Parathyroid adenoma (tissue), 2 donors: ENCODE measurements at regions not wholly inside any gene's neighbourhood (a gene's known extent, or its start where the extent isn't known, plus 50 kb on each side); places are given as distances from the start of the nearest gene placed in this dataset.

ENCODE experiments used
- H2AFZ ChIP-seq: fragments of 300-600 bp; sonication (generic); one replicate; pipeline ENCODE4 v1.7.0; 2017; ENCODE audit warnings: antibody characterized with exemption, mild to moderate bottlenecking
- H3K27ac ChIP-seq: fragments of 300-600 bp; sonication (generic); one replicate; pipeline ENCODE4 v1.7.0; 2017
- H3K27me3 ChIP-seq: fragments of 300-600 bp; sonication (generic); one replicate; pipeline ENCODE4 v1.7.0; 2017; ENCODE audit warnings: low read length; ENCODE audit not compliant: control insufficient read depth, insufficient read depth
- H3K36me3 ChIP-seq: fragments of 300-600 bp; sonication (generic); one replicate; pipeline ENCODE4 v1.7.0; 2017; ENCODE audit warnings: low read length; ENCODE audit not compliant: control insufficient read depth, insufficient read depth
- H3K4me1 ChIP-seq: fragments of 300-600 bp; sonication (generic); one replicate; pipeline ENCODE4 v1.7.0; 2017; ENCODE audit warnings: control low read depth
- H3K4me2 ChIP-seq: fragments of 300-600 bp; sonication (generic); one replicate; pipeline ENCODE4 v1.7.0; 2017; ENCODE audit warnings: low read length
- H3K4me3 ChIP-seq: fragments of 300-600 bp; sonication (generic); one replicate; pipeline ENCODE4 v1.7.0; 2017; ENCODE audit warnings: low read depth, low read length
- H3K79me2 ChIP-seq: fragments of 300-600 bp; sonication (generic); one replicate; pipeline ENCODE4 v1.7.0; 2017; ENCODE audit warnings: control low read depth
- H3K9ac ChIP-seq: fragments of 300-600 bp; sonication (generic); one replicate; pipeline ENCODE4 v1.7.0; 2017; ENCODE audit warnings: mild to moderate bottlenecking
- H3K9me3 ChIP-seq: fragments of 300-600 bp; sonication (generic); one replicate; pipeline ENCODE4 v1.7.0; 2017; ENCODE audit warnings: low read length; ENCODE audit not compliant: control insufficient read depth
- CTCF ChIP-seq: fragments of 300-600 bp; sonication (generic); IDR thresholded peaks from one replicate; pipeline ENCODE4 v1.7.0; 2017; ENCODE audit warnings: antibody characterized with exemption, mild to moderate bottlenecking
- donor health status: primary hyperparathyroidism.

GRCh38 chr6:76382201-76382600 is 309.7 kb upstream of the IMPG1 start:
- Histone ChIP-seq H3K4me3 (no peak overlapping the region), H3K79me2 (no peaks in the 10 kb centered on the region)
- TF ChIP-seq CTCF = no peak

GRCh38 chr6:76381612-76382011 is 309.1 kb upstream of the IMPG1 start:
- H3K4me2 ChIP-seq = no peak overlapping the region
- no peaks in the 10 kb centered on the region for H3K36me3 ChIP-seq
- TF ChIP-seq CTCF = no peak
- H3K4me1 ChIP-seq = no peaks in the 10 kb centered on the region
- no peak overlapping the region for H3K9ac ChIP-seq
- H2AFZ ChIP-seq = no peak overlapping the region
- no peaks in the 10 kb centered on the region for H3K9me3 ChIP-seq
- no peaks in the 10 kb centered on the region for H3K27me3 ChIP-seq
- no peak overlapping the region for H3K27ac ChIP-seq
- H3K79me2 ChIP-seq = no peaks in the 10 kb centered on the region
- H3K4me3 ChIP-seq = no peak overlapping the region

More at GRCh38 chr6:76382201-76382600, 309.7 kb upstream of the IMPG1 start:
- H3K36me3 ChIP-seq = no peaks in the 10 kb centered on the region
- no peaks in the 10 kb centered on the region for H3K4me1 ChIP-seq
- no peaks in the 10 kb centered on the region for H3K27me3 ChIP-seq
- H3K27ac ChIP-seq = no peak overlapping the region
- no peak overlapping the region for H3K4me2 ChIP-seq
- no peak overlapping the region for H3K9ac ChIP-seq
- H2AFZ ChIP-seq = no peak overlapping the region
- H3K9me3 ChIP-seq = no peaks in the 10 kb centered on the region

GRCh38 chr6:76351275-76351674 is 278.8 kb upstream of the IMPG1 start:
- no peak overlapping the region for H3K4me3 ChIP-seq
- H3K4me1 ChIP-seq = no peaks in the 10 kb centered on the region
- TF ChIP-seq CTCF = no peak
- H3K9me3 ChIP-seq = no peaks in the 10 kb centered on the region
- H3K36me3 ChIP-seq = no peaks in the 10 kb centered on the region
- no peaks in the 10 kb centered on the region for H3K79me2 ChIP-seq
- H3K27ac ChIP-seq = no peak overlapping the region
- no peaks in the 10 kb centered on the region for H3K27me3 ChIP-seq
- no peak overlapping the region for H3K4me2 ChIP-seq
- H3K9ac ChIP-seq = no peak overlapping the region
- no peak overlapping the region for H2AFZ ChIP-seq

- H3K9me3 ChIP-seq = no peaks in the 10 kb centered on the region
- no peaks in the 10 kb centered on the region for H3K27me3 ChIP-seq
- no peaks in the 10 kb centered on the region for H3K36me3 ChIP-seq
- H2AFZ ChIP-seq = no peak overlapping the region
- no peak overlapping the region for H3K9ac ChIP-seq
- no peak overlapping the region for H3K4me2 ChIP-seq
- H3K4me3 ChIP-seq = no peak overlapping the region
- H3K4me1 ChIP-seq = no peaks in the 10 kb centered on the region
- H3K79me2 ChIP-seq = no peaks in the 10 kb centered on the region
- no peak overlapping the region for H3K27ac ChIP-seq
- TF ChIP-seq CTCF = no peak
Observed at GRCh38 chr6:76347539-76347938, 275.1 kb upstream of the IMPG1 start.

GRCh38 chr6:76342611-76343160 is 270.2 kb upstream of the IMPG1 start:
- TF ChIP-seq CTCF = no peak
- H3K79me2 ChIP-seq = no peaks in the 10 kb centered on the region
- no peak overlapping the region for H2AFZ ChIP-seq
- H3K4me1 ChIP-seq = no peaks in the 10 kb centered on the region
- no peak overlapping the region for H3K4me2 ChIP-seq
- H3K27me3 ChIP-seq = no peaks in the 10 kb centered on the region
- no peak overlapping the region for H3K27ac ChIP-seq
- H3K9me3 ChIP-seq = no peaks in the 10 kb centered on the region
- H3K36me3 ChIP-seq = no peaks in the 10 kb centered on the region
- no peak overlapping the region for H3K4me3 ChIP-seq
- H3K9ac ChIP-seq = no peak overlapping the region
